ENCODE measurements at regions not wholly inside any gene's neighbourhood (a gene's known extent, or its start where the extent isn't known, plus 50 kb on each side); places are given as distances from the start of the nearest gene placed in this dataset.
"Not testable (repeated sequence)": the region's sequence is repeated elsewhere in the genome, so short reads cannot be mapped to it uniquely, and the experiment has no call there.

DNA sequence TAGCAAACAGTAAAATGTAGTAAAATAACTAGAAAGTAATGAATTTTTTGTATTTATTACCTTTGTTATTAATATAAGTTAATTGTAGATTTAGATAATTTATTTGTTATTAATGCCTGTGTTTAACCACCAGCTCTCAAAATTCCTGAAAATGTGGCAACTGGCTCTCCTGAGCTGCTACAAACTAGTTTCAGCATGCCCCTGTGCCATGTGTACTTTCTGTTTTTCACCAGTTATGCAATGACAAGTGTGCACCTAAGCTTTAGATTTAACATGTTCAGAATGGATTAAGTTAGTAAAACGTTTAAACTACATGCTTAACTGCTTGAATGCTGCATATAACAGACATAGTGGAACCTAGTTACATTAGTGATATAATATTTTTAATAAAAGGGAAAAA lies 88.1 kb downstream of the POSTN start:
- FAIRE-seq (no peak), DNase-seq (ENCODE audit: insufficient read length, low spot score) (no peak)

DNA sequence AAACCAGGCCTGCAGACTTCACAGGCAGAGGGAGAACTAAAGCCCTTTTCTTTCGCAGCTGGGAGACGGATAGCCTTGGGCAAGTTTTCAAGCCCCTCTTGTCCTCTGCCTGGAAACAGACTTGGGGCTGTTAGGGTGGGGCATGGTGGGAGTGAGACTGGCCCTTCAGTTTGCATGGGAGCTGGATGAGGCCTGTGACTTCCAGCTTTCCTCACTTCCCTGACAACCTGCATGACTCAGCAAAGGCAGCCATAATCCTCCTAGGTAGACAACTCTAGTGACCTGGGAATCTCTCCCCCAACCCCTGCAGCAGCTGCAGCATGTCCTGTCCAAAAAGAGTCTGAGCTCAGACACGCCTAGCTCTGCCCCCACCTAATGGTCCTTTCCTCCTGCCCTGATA lies 93.0 kb downstream of the POSTN start:
- FAIRE-seq (no peak), DNase-seq (ENCODE audit: insufficient read length, low spot score) (no peak)

DNA sequence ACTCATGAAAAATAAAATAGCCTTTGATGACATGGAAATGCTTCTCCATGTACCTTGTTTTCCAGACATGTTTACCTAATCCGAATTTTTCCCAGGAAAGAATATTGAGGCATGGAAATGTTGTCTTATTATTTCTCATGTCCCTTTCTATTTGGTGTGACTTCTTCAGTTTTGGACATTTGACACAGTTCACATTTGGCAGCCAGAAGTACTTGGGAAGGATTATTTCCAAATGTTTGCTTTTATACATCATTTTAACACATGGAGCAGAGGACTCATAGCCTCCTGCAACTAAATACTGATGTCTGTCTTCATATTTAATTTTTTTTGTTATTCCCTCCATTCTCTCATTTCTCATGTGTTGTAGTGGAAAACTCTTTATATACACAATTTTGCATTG lies 94.3 kb downstream of the POSTN start:
- FAIRE-seq (no peak), DNase-seq (ENCODE audit: insufficient read length, low spot score) (no peak)

DNA sequence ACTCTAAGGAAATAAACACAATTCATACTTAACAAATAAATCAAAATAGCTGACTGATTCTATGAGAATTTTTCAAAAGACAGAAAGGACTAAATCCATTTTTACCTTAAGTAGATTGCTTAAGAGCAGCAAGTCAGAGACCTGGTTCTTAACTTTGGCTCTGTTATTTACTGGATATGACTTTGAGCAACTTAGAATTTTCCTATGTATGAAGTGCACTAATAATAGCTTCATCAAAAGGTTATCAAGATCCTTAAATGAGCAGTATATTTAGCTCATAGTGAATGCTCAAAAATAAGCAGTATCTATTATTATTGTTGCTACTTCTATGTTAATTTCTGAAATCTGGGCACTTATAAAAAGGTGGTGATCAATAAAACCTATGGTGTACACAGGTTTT lies 95.3 kb downstream of the POSTN start:
- no peak for FAIRE-seq
- no peak for DNase-seq (ENCODE audit: insufficient read length, low spot score)

DNA sequence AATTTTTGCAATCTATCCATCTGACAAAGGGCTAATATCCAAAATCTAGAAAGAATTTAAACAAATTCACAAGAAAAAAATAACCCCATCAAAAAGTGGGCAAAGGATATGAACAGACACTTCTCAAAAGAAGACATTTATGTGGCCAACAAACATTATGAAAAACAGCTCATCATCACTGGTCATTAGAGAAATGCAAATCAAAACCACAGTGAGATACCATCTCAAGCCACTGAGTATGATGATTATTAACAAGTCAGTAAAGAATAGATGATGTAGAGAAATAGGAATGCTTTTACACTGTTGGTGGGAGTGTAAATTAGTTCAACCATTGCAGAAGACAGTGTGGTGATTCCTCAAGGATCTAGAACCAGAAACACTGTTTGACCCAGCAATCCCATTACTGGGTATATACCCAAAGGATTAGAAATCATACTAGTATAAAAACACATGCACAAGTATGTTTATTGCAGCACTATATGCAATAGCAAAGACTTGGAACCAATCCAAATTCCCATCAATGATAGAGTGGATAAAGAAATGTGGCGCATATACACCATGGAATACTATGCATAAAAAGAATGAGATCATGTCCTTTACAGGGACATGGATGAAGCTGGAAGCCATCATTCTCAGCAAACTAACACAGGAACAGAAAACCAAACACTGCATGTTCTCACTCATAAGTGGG lies 96.1 kb downstream of the POSTN start:
- DNase-seq (ENCODE audit: insufficient read length, low spot score); FAIRE-seq: not testable (repeated sequence)

DNA sequence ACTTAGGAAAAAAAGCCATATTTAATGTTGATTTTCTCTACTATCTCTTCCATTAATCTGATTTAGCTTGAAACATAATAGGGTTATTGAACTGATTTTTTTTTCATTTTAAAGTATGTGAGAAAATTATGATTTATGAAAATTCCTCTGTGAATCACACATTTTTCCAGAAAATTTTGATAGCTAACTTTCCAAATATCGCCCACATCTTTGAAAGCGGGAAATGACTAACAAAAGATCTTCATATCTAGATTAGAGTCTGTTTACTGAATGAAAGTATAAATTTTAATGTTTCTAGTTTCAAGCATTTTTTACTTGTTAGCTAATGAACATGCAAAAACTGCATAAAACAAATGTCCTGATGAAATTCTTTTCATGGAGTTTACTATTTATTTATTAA lies 97.4 kb downstream of the POSTN start:
- FAIRE-seq = no peak
- DNase-seq (ENCODE audit: insufficient read length, low spot score) = no peak

DNA sequence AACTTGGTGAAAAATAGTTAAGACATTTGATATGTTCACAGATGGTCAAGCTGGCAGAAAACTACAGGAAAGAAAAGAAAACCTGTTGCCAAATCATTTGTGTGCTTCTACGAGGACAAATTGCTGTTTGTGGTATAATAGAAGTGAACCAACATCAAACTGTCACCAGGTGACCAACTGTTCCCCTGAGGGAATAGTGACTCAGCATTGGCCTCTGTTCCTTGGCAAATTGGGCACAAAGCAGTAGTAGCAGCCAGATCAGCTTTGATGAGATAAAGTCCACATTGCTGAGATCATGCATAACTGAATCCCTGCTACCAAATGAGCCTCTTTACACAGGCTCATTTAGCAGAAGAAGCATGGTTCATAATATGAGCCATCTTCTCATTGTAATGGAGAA lies 103.5 kb downstream of the POSTN start:
- FAIRE-seq (no peak), DNase-seq (ENCODE audit: insufficient read length, low spot score) (peak; percentile 35)

DNA sequence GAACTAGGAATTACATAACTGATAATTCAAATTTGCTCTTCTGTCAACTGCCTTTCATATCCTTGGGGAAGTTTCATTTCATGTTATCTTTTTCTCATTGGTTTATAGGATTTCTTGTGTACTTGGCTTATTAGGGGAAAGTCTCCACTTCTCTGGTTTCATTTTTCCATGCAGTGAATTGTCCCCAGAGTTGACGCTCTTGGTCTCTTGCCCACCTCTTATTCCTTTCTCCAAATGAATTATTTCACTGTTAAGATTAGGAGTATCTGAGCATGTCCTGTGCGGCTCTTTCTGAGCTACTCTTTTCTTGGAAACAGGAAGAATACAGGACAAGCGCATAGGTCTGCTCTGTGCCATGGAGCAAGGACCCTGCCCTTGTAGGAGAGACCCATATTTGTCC lies 104.8 kb downstream of the POSTN start:
- FAIRE-seq (no peak), DNase-seq (ENCODE audit: insufficient read length, low spot score) (no peak)

DNA sequence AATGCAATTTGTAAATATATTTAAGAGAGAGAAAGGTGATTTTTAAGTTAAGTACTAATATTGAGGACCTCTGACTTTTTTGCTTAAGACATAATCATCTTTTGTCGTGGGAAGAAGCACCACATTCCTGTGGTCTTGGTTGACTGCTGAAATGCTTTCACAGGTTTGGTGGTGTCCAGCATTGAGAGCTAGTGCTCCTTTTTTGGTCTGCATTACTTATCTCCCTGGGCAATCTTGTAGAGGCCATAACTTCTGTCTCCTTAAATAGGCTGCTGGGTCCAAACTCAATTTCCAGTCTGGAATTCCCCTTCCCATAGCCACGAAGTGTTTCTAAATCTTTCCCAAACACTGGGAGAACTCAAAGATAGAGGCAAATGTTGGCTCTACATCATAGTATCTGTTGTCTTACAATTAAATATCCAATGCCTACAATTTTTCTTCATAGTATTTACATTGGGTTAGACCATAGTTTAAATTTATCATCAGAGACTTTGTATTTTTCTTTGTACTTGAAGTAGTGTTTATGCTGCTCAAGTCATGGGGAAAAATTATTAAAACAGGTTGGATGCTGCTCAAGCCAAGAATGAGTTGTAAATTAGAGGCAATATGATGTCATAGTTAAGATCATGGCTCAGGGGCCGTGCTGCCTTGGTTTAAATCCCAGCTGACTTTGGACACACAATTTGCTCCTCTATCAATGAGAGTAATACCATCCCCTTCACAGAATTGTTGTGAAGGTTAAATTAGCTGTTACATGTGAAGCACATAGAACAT lies 105.6 kb downstream of the POSTN start:
- FAIRE-seq (no peak), DNase-seq (ENCODE audit: insufficient read length, low spot score) (peak; percentile 41)

DNA sequence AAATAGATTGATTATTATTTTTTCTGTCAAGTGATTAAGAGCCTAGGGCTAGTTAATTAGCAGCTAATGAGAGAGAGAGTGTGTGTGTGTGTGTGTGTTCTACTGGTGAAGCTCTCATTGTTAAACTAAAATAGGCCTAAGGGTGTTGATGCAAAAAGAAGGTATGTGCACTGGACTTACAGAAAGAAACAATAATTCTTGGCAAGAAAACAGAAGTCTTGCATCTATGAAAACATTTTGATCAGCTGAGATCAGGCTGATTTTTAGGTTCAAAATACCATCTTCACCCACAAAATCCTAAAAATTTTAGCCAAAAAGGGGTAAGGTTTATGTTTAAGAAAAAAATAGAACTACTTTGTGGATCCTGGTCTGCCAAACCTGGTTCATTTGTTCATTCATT lies 106.5 kb downstream of the POSTN start:
- FAIRE-seq (no peak), DNase-seq (ENCODE audit: insufficient read length, low spot score) (no peak)

DNA sequence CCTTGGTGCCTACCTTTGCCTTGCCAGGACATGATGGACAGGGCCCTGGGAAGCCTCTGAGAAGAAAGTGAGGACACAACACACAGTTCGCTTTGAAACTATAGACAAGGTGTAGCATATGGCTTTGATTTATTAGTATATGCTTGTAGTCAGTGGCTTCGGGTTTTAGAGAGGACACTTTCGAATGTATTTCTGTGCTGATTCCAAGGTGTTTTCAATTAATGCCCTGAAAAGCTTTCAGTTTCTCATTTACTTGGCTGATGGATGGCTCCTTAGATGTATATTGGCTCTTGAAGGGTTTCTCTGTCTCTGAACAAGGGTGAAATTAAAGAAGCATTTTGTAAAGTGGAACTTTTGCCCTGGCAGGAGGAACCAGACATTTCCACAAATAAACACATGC lies 106.9 kb downstream of the POSTN start:
- no peak for FAIRE-seq
- DNase-seq (ENCODE audit: insufficient read length, low spot score) = no peak

DNA sequence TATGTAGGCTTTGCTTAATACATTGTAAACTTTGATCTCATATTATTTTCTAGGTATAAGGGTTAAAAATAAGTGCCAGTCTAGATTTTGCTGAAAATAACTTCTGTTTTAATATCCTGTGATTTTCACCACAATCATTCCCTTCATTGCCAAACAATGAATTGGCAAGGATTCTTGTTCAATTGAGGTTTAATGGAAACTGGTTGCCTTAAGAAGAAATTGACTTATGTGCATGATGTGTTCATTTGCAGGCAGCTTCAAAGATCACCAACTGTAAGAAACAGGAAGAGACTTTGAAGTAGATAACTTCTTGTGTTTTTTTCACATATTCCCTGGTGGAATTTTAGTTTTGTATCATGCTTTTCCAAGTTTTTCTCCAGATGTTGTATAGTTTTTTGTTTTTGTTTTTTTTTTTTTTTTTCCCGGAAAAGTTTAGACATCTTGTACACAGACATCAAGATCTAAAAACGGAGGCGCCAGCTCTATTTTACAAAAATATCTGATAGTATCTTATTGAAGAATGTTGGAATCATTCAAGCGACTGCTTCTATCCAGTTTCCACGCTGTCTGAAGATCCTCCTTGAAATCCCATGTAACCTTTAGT lies 108.3 kb downstream of the POSTN start:
- DNase-seq (ENCODE audit: insufficient read length, low spot score) (no peak), FAIRE-seq (no peak)

DNA sequence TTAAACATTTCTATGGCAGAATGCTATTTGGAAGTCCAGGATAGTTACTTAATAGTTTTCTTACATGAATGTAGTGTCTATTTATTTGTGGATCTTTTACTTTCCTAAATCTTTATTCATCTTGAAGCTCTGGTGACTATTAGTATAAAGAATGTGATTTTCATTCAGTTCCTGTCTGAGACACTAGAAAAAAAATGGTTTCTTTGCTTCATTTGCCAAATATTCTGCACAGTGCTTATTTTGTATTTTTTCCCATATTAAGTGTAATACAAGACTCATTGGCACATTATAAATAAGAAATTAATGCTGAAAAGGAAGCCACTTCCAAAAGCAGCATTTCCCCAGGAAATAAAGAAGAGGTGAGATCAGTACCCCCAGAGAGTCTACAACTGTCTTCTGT lies 109.8 kb downstream of the POSTN start:
- no peak for DNase-seq (ENCODE audit: insufficient read length, low spot score)
- no peak for FAIRE-seq

DNA sequence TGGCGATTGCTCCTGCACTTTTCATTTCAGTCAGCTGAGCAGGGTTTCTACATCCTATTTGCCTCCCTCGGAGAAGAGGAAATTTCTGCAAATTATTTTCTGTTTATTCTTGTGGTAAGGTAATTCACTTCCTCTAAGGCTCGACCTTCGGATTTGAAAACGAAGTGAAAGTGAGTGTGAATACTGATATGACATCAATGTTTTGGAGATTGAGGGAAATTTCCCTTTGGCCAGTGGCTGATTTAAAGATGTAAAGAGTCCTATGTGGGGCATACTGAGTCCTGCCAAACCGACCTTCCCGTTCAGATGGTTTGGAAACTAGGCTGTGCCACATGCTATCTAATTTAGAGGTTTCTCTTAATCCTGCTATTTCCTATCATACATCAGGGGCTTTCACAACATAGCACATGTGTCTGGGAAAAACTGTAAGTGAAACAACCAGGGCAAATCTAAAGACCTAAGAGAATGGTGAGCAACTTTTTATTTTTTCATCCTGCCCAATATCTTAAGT lies 112.3 kb downstream of the POSTN start:
- no peak for DNase-seq (ENCODE audit: insufficient read length, low spot score)
- FAIRE-seq = no peak

DNA sequence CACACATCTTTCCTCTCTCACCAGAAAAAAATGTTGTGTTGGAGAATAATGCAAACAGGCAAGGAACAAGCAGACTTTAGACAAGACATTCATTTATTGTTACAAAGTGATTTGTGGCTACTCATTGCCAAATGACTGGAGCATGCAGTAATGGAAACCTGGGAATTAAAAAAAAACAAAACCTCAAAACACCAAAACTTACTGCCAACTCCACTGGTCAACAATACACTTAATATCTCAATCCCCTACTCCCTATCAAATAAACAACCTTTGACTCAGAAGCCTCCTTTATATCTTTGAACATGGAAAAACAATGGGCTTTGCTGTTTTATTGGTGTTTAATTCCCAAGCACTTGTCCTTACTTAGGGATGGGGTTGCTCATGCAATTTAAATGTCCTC lies 112.8 kb downstream of the POSTN start:
- FAIRE-seq = no peak
- no peak for DNase-seq (ENCODE audit: insufficient read length, low spot score)

DNA sequence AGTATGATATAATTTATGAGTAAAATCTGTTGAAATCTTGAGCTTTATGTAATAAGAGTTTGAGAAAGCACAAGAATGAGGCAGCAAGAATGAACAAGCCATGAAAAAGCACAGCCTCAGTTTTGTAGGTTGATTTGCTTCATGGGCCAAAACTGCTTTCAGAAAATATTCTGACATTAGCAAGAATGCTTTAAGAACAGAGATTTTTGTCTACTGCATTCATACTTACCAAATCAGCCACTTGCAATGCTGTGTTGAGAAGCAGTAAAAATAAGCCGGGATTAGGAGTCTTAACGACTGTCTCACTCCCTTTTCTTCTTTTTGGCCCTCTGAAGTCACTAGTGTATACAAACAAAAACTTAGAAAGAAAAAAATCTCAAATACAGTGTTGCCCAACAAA lies 114.5 kb downstream of the POSTN start:
- FAIRE-seq (no peak), DNase-seq (ENCODE audit: insufficient read length, low spot score) (no peak)

DNA sequence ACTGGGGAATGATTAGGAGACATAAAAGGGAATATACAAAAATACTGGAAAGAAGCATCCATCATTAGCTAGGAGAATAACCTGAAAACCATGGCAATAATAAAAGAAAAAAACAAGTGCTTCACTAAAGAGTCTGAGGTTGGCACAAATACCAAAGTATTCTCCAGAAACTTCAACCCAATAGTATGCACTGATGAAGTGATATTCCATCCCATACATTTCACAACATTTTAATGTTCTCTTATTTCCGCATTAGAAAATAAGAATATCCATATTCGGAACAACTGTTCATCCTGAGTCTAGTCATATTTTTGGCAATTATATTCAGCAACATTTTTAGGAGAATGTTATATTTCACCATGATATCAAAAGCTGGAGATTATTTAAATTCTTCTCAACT lies 116.2 kb downstream of the POSTN start:
- no peak for FAIRE-seq

DNA sequence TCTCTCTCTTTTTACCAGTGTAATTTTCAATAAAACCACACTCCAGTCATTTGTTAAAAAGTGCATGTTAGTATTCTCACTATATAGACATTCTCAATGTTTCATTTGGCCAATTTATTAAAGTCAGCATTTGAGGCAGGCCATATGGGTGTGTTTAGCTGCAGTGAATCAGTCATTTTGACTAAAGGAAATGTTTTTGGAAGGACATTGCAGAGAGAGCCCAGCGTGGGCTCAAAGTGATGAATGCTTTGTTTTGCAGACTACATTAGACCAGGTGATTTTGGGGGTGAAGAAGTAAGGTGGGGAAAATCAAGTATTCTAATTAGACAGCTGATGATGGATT lies 116.7 kb downstream of the POSTN start:
- FAIRE-seq (no peak), DNase-seq (ENCODE audit: insufficient read length, low spot score) (no peak)

More for the DNA sequence above, 116.2 kb downstream of the POSTN start:
- no peak for DNase-seq (ENCODE audit: insufficient read length, low spot score)

DNA sequence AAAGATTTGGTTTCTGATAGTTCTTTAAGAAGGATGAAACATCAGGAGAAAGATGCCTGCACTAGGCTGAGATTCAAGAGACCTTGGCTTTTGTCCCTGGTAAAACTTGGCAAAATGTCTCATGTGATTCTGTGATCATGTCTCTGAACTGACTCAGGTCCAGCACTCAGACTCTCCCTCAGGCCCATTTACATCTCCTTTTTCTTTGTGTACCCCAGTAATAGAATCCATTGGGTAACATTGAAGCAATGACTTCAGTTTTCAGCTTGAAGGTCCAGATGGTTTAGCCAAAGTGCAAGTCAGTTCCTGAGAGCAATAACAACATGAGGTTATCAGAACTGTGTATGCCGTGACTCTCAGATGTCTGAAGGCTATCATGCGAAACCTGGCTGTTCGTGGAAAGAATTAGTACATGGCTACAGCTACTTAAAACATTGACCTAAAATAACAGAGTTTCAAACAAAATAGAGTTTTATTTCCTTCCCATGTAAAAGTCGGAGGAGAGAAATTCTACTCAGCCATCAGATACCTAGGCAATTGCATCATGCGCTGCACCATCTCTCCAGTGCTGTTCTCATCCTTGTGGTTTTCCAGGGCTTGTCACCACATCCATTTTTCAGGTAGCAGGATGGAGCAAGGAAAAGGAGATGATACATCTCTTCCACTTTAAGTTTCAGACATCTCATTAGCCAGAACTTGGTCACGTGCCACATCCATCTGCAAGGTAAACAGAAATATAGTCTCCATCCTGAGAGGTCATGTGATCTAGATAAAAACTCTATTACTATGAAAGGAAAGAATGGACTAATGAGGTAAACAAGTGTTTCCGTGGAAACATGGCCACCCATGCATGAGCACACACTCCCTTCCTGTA lies 117.3 kb downstream of the POSTN start:
- DNase-seq (ENCODE audit: insufficient read length, low spot score) (no peak), FAIRE-seq (no peak)

DNA sequence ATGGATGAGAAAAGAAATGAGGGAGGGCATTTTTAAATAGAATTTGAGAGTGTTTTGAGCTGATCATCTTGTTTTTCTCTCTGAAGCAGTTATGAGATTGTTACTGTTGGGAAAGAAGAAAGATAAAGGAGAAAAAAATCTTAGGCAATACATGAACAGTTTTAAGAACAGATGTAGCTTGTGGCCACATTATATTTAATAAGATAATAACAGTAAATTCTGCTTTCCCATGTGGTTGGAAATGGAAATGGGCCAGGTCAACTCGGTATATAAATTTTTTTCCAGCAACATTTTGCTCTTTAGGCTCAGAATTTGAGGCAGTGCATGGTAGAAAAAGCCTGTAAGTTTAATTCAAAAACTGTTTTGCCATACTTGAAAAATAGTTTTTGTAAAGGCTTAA lies 118.7 kb downstream of the POSTN start:
- FAIRE-seq (no peak), DNase-seq (ENCODE audit: insufficient read length, low spot score) (no peak)

DNA sequence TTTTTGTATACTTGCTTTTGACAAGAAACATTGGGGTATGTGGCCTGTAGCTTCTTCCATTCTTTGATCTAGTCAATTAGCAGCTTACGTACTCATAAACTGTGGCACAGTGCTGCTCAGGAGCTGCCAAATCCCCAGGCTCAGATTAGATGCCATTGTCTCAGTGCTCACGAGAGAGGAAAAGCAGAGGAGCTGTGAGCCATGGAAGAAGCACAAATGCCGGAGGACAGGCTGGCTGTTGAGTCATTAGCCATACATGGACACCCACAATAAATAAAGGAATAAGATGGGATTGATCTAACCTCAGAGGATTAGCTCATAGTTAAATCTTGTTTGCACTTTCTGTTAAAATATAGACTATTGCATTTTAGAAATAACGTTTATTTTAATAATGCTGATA lies 121.7 kb downstream of the POSTN start:
- no peak for FAIRE-seq
- DNase-seq (ENCODE audit: insufficient read length, low spot score) = no peak

Data from HTR-8/SVneo (cell line).